Adrenal gland (tissue), 5 donors: ENCODE measurements at regions not wholly inside any gene's neighbourhood (a gene's known extent, or its start where the extent isn't known, plus 50 kb on each side); places are given as distances from the start of the nearest gene placed in this dataset.

Experiments
- CTCF ChIP-seq, 6 experiments: fragments of 450-650 bp in 4 of 6; fragments of 200-600 bp in 2 of 6; sonication (generic) in 1 of 6; IDR thresholded peaks; 1 replicate in 5 of 6; 2 replicates in 1 of 6; pipeline versions ENCODE4 v1.5.1 to v1.8.0; 2016 to 2021; ENCODE audit warnings: antibody characterized with exemption in 6 of 6, mild to moderate bottlenecking in 2 of 6, moderate library complexity in 1 of 6
- POLR2A ChIP-seq, 2 donors: fragments of 450-650 bp; IDR thresholded peaks; one replicate each; pipeline ENCODE4 v1.6.1; 2017; ENCODE audit warnings: antibody characterized with exemption in 2 of 2, mild to moderate bottlenecking in 2 of 2, moderate library complexity in 1 of 2
- donor health status: DM: no; HTN: no; CAD: no.

GRCh38 chr2:92073815-92074548 is 2797.2 kb upstream of the TEKT4 start:
- TF ChIP-seq CTCF (IDR thresholded peaks at IDR 0.05) (no peak), POLR2A (IDR thresholded peaks at IDR 0.05) (no peak)
